ENCODE measurements at regions not wholly inside any gene's neighbourhood (a gene's known extent, or its start where the extent isn't known, plus 50 kb on each side); places are given as distances from the start of the nearest gene placed in this dataset.

- CTCF ChIA-PET: no interaction called here
- POLR2A ChIA-PET (ENCODE audit: low non-redundant PET): no interaction called here
- no peak for TF ChIP-seq CTCF (conservative IDR thresholded peaks at IDR 0.05; ENCODE audit: low read depth)
- no peak overlapping the region for H3K27ac ChIP-seq
- no peak for DNase-seq (ENCODE audit: low spot score)
Measured at GRCh38 chr4:161121451-161121850, 1042.3 kb downstream of the FSTL5 start.

GRCh38 chr4:161101881-161102280 is 1061.9 kb downstream of the FSTL5 start:
- no peak for DNase-seq (ENCODE audit: low spot score)
- ChIA-PET POLR2A (ENCODE audit: low non-redundant PET) (no interaction called here), CTCF (no interaction called here)
- H3K27ac ChIP-seq: no peak overlapping the region
- no peak for TF ChIP-seq CTCF (conservative IDR thresholded peaks at IDR 0.05; ENCODE audit: low read depth)

- no peak for DNase-seq (ENCODE audit: low spot score)
- CTCF ChIA-PET: no interaction called here
- no peak overlapping the region for H3K27ac ChIP-seq
- POLR2A ChIA-PET (ENCODE audit: low non-redundant PET): no interaction called here
- no peak for TF ChIP-seq CTCF (conservative IDR thresholded peaks at IDR 0.05; ENCODE audit: low read depth)
Measured at GRCh38 chr4:161097821-161098220, 1066.0 kb downstream of the FSTL5 start.

GRCh38 chr4:161061046-161061445 is 1102.8 kb downstream of the FSTL5 start:
- no peak for DNase-seq (ENCODE audit: low spot score)
- H3K27ac ChIP-seq: no peak overlapping the region
- no peak for TF ChIP-seq CTCF (conservative IDR thresholded peaks at IDR 0.05; ENCODE audit: low read depth)
- CTCF ChIA-PET: no interaction called here
- POLR2A ChIA-PET (ENCODE audit: low non-redundant PET): no interaction called here
